ENCODE measurements at regions not wholly inside any gene's neighbourhood (a gene's known extent, or its start where the extent isn't known, plus 50 kb on each side); places are given as distances from the start of the nearest gene placed in this dataset.

GRCh38 chr12:97022536-97023230 lies 115.6 kb downstream of the NEDD1 start:
- Mint-ChIP-seq H3K4me3 (ENCODE audit: unreplicated experiment) (no peak overlapping the region), H3K27me3 (ENCODE audit: unreplicated experiment) (no peaks in the 10 kb centered on the region), H3K27ac (ENCODE audit: unreplicated experiment) (no peak overlapping the region), H3K36me3 (ENCODE audit: unreplicated experiment) (no peaks in the 10 kb centered on the region), H3K9me3 (ENCODE audit: unreplicated experiment) (no peaks in the 10 kb centered on the region), H3K4me1 (ENCODE audit: unreplicated experiment) (no peaks in the 10 kb centered on the region)
- no peak for DNase-seq (ENCODE audit: extremely low spot score, unreplicated experiment)
- TF ChIP-seq, protein P1, sequence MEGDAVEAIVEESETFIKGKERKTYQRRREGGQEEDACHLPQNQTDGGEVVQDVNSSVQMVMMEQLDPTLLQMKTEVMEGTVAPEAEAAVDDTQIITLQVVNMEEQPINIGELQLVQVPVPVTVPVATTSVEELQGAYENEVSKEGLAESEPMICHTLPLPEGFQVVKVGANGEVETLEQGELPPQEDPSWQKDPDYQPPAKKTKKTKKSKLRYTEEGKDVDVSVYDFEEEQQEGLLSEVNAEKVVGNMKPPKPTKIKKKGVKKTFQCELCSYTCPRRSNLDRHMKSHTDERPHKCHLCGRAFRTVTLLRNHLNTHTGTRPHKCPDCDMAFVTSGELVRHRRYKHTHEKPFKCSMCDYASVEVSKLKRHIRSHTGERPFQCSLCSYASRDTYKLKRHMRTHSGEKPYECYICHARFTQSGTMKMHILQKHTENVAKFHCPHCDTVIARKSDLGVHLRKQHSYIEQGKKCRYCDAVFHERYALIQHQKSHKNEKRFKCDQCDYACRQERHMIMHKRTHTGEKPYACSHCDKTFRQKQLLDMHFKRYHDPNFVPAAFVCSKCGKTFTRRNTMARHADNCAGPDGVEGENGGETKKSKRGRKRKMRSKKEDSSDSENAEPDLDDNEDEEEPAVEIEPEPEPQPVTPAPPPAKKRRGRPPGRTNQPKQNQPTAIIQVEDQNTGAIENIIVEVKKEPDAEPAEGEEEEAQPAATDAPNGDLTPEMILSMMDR (IDR thresholded peaks at IDR 0.05) = no peak

GRCh38 chr12:97024393-97024792 lies 117.3 kb downstream of the NEDD1 start:
- H3K27ac Mint-ChIP-seq (ENCODE audit: unreplicated experiment) = no peak overlapping the region
- DNase-seq (ENCODE audit: extremely low spot score, unreplicated experiment) = no peak
- no peaks in the 10 kb centered on the region for H3K27me3 Mint-ChIP-seq (ENCODE audit: unreplicated experiment)
- H3K4me1 Mint-ChIP-seq (ENCODE audit: unreplicated experiment) = no peaks in the 10 kb centered on the region
- H3K9me3 Mint-ChIP-seq (ENCODE audit: unreplicated experiment) = no peaks in the 10 kb centered on the region
- no peaks in the 10 kb centered on the region for H3K36me3 Mint-ChIP-seq (ENCODE audit: unreplicated experiment)
- H3K4me3 Mint-ChIP-seq (ENCODE audit: unreplicated experiment) = no peak overlapping the region
- TF ChIP-seq, protein P1 (IDR thresholded peaks at IDR 0.05) = no peak

DNA sequence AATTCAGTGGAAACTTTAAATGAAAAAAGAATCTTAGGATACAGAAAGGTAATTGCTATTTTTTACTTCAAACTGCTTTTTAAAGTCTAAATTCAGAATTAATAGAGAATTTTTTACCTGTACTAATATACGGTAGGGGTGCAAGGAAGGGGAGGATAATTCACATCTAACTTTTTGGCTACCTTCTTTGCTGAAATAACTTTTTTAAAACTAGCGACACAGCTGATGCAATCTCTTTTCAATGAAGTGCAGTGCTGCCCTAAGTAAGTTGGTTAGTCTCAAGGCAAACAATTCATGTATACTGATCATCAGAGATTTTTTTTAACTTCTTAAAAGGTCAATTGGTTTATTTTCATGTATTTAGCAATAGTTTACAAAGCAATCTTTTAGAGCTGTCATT lies 119.8 kb downstream of the NEDD1 start:
- no peak for DNase-seq (ENCODE audit: extremely low spot score, unreplicated experiment)
- no peak overlapping the region for H3K27ac Mint-ChIP-seq (ENCODE audit: unreplicated experiment)
- no peaks in the 10 kb centered on the region for H3K9me3 Mint-ChIP-seq (ENCODE audit: unreplicated experiment)
- no peaks in the 10 kb centered on the region for H3K36me3 Mint-ChIP-seq (ENCODE audit: unreplicated experiment)
- no peaks in the 10 kb centered on the region for H3K4me1 Mint-ChIP-seq (ENCODE audit: unreplicated experiment)
- peaks cover 3% of the 10 kb centered on the region for H3K27me3 Mint-ChIP-seq (ENCODE audit: unreplicated experiment)
- no peak overlapping the region for H3K4me3 Mint-ChIP-seq (ENCODE audit: unreplicated experiment)
- TF ChIP-seq, protein P1 (IDR thresholded peaks at IDR 0.05) = no peak

- Mint-ChIP-seq H3K9me3 (ENCODE audit: unreplicated experiment) (no peaks in the 10 kb centered on the region), H3K27me3 (ENCODE audit: unreplicated experiment) (peaks cover 3% of the 10 kb centered on the region), H3K4me3 (ENCODE audit: unreplicated experiment) (no peak overlapping the region), H3K36me3 (ENCODE audit: unreplicated experiment) (no peaks in the 10 kb centered on the region), H3K27ac (ENCODE audit: unreplicated experiment) (no peak overlapping the region), H3K4me1 (ENCODE audit: unreplicated experiment) (no peaks in the 10 kb centered on the region)
- TF ChIP-seq, protein P1 (IDR thresholded peaks at IDR 0.05) = no peak
- DNase-seq (ENCODE audit: extremely low spot score, unreplicated experiment) = no peak
Observed at GRCh38 chr12:97027482-97027881, 120.4 kb downstream of the NEDD1 start.

DNA sequence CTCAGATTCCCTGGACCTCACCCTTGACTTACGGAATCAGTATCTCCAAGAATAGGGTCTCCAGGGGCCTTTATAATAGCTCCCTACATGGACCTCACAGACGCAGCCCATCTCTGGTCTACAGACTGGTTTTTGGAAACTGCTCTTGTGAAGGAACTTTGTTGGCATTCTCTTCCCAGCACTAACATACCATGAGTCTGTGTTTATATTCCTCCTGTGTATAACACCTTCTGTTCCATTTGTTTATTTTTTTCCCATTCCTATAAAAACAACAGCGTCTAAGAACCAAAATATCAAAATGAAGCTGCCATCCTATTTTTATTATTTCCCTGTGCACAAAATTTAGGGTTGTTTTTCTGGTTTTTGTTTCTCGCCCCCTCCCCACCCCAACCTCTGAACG lies 131.1 kb downstream of the NEDD1 start:
- no peaks in the 10 kb centered on the region for H3K36me3 Mint-ChIP-seq (ENCODE audit: unreplicated experiment)
- DNase-seq (ENCODE audit: extremely low spot score, unreplicated experiment) = no peak
- TF ChIP-seq, protein P1 (IDR thresholded peaks at IDR 0.05) = no peak
- H3K27me3 Mint-ChIP-seq (ENCODE audit: unreplicated experiment) = no peaks in the 10 kb centered on the region
- no peaks in the 10 kb centered on the region for H3K9me3 Mint-ChIP-seq (ENCODE audit: unreplicated experiment)
- H3K27ac Mint-ChIP-seq (ENCODE audit: unreplicated experiment) = no peak overlapping the region
- no peak overlapping the region for H3K4me3 Mint-ChIP-seq (ENCODE audit: unreplicated experiment)
- H3K4me1 Mint-ChIP-seq (ENCODE audit: unreplicated experiment) = no peaks in the 10 kb centered on the region
